GM18520 (cell line): ENCODE measurements at regions not wholly inside any gene's neighbourhood (a gene's known extent, or its start where the extent isn't known, plus 50 kb on each side); places are given as distances from the start of the nearest gene placed in this dataset.
"Not testable (repeated sequence)": the region's sequence is repeated elsewhere in the genome, so short reads cannot be mapped to it uniquely, and the experiment has no call there.

ENCODE experiments used
- ATAC-seq: cut with Tn5 transposase; IDR thresholded peaks from one replicate; pipeline ENCODE4 v1.9.1; 2021; ENCODE audit not compliant: unreplicated experiment

- ATAC-seq, result no peak
Observed at GRCh38 chr14:106204063-106204462, 677.7 kb downstream of the TMEM121 start.

- no peak for ATAC-seq
Observed at GRCh38 chr14:106207316-106207715, 680.9 kb downstream of the TMEM121 start.

GRCh38 chr14:106208794-106209193, 682.4 kb downstream of the TMEM121 start:
- ATAC-seq, result no peak

- no peak for ATAC-seq
Observed at GRCh38 chr14:106209755-106210154, 683.4 kb downstream of the TMEM121 start.

- no peak for ATAC-seq
Observed at GRCh38 chr14:106210650-106211049, 684.3 kb downstream of the TMEM121 start.

- no peak for ATAC-seq
Observed at GRCh38 chr14:106211334-106211900, 685.0 kb downstream of the TMEM121 start.

- no peak for ATAC-seq
Observed at GRCh38 chr14:106215229-106215628, 688.8 kb downstream of the TMEM121 start.

- ATAC-seq, result no peak
Observed at GRCh38 chr14:106216679-106217078, 690.3 kb downstream of the TMEM121 start.

GRCh38 chr14:106218174-106218573, 691.8 kb downstream of the TMEM121 start:
- ATAC-seq, result no peak

GRCh38 chr14:106222311-106222710, 695.9 kb downstream of the TMEM121 start:
- ATAC-seq, result no peak

GRCh38 chr14:106222731-106223130, 696.3 kb downstream of the TMEM121 start:
- ATAC-seq, result no peak

GRCh38 chr14:106227793-106228192, 701.4 kb downstream of the TMEM121 start:
- ATAC-seq, result no peak

- ATAC-seq, result no peak
Observed at GRCh38 chr14:106228541-106229158, 702.3 kb downstream of the TMEM121 start.

- no peak for ATAC-seq
Observed at GRCh38 chr14:106230071-106230470, 703.7 kb downstream of the TMEM121 start.

GRCh38 chr14:106233191-106233590, 706.8 kb downstream of the TMEM121 start:
- ATAC-seq, result not testable (repeated sequence)

- ATAC-seq, result not testable (repeated sequence)
Observed at GRCh38 chr14:106234525-106235254, 708.3 kb downstream of the TMEM121 start.

- ATAC-seq, result no peak
Observed at GRCh38 chr14:106235356-106236159, 709.2 kb downstream of the TMEM121 start.

- ATAC-seq, result no peak
Observed at GRCh38 chr14:106248321-106249192, 722.2 kb downstream of the TMEM121 start.

- ATAC-seq, result not testable (repeated sequence)
Observed at GRCh38 chr14:106253995-106254394, 727.6 kb downstream of the TMEM121 start.

GRCh38 chr14:106257569-106257994, 731.2 kb downstream of the TMEM121 start:
- not testable (repeated sequence) for ATAC-seq
